ENCODE measurements at regions not wholly inside any gene's neighbourhood (a gene's known extent, or its start where the extent isn't known, plus 50 kb on each side); places are given as distances from the start of the nearest gene placed in this dataset.
"Not testable (repeated sequence)": the region's sequence is repeated elsewhere in the genome, so short reads cannot be mapped to it uniquely, and the experiment has no call there.

DNA sequence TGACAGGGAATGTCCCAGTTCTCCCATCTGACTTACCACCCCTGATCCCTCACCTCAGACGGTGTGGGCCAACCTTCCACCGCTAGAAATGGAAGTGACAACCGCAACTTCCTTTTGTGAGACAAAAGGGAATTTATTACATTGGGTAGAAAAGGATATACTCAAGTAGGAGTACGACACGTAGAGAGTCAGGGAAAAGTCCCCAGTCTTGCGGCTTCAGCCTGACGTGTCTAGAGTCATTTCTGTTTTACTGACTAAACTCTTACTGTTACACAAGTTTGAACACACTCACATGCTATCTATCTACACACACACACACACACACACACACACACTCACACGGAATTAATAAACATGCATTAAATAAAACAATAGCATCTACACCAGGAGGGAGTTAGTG is 178.9 kb downstream of the COPRS start:
- Histone ChIP-seq H3K36me3 (ENCODE audit: control insufficient read depth, insufficient read depth, low read length) (no peaks in the 10 kb centered on the region), H3K4me3 (ENCODE audit: low read length) (no peak overlapping the region), H3K27me3 (ENCODE audit: control insufficient read depth, insufficient read depth, low read length) (no peaks in the 10 kb centered on the region), H3K27ac (ENCODE audit: low read depth, low read length) (no peak overlapping the region), H3K4me1 (ENCODE audit: control insufficient read depth, insufficient read depth, low read length) (no peaks in the 10 kb centered on the region), H3K9ac (ENCODE audit: low read length) (no peak overlapping the region)

DNA sequence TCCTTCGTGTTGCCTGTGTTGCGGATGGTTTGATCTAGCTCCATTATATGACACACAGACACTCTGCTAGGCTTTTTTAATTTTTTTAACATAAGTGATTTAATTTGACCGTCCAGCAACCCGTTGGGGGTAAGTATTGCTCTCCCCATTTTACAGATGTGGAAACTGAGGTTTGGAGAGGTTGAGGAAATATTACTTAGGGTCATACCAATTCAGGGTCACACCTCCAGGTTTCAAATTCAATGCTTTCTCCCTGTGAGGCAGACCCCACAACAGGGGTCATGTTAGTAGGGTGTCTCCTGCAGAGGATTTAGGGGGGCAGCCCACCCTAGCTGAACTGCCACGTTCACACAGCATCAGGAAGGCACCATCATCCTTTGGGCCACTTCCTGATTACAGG is 179.4 kb downstream of the COPRS start:
- Histone ChIP-seq H3K27me3 (ENCODE audit: control insufficient read depth, insufficient read depth, low read length) (no peaks in the 10 kb centered on the region), H3K9ac (ENCODE audit: low read length) (no peak overlapping the region), H3K4me1 (ENCODE audit: control insufficient read depth, insufficient read depth, low read length) (no peaks in the 10 kb centered on the region), H3K4me3 (ENCODE audit: low read length) (no peak overlapping the region), H3K36me3 (ENCODE audit: control insufficient read depth, insufficient read depth, low read length) (no peaks in the 10 kb centered on the region), H3K27ac (ENCODE audit: low read depth, low read length) (no peak overlapping the region)

DNA sequence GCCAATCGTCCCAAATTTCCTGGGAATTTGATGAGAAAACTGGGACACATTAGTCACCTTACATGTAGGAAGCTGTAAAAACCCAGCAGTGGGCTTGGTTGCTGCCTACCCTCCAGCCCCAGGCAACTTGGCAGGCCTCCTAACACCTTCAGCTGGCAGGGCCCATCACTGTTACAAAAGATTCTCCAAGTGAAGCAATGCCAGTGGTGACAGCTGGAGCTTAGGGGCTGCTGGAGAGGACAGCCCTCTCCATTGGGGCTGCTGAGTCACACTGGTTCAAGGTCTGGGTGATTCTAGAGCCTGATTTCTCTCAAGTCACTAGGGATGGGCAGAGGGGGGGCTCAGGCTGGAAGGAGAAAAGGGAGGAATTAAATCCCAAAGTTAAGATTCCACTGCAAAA is 180.6 kb downstream of the COPRS start:
- Histone ChIP-seq H3K9ac (ENCODE audit: low read length) (no peak overlapping the region), H3K4me1 (ENCODE audit: control insufficient read depth, insufficient read depth, low read length) (no peaks in the 10 kb centered on the region), H3K4me3 (ENCODE audit: low read length) (no peak overlapping the region), H3K36me3 (ENCODE audit: control insufficient read depth, insufficient read depth, low read length) (no peaks in the 10 kb centered on the region), H3K27me3 (ENCODE audit: control insufficient read depth, insufficient read depth, low read length) (no peaks in the 10 kb centered on the region), H3K27ac (ENCODE audit: low read depth, low read length) (no peak overlapping the region)

DNA sequence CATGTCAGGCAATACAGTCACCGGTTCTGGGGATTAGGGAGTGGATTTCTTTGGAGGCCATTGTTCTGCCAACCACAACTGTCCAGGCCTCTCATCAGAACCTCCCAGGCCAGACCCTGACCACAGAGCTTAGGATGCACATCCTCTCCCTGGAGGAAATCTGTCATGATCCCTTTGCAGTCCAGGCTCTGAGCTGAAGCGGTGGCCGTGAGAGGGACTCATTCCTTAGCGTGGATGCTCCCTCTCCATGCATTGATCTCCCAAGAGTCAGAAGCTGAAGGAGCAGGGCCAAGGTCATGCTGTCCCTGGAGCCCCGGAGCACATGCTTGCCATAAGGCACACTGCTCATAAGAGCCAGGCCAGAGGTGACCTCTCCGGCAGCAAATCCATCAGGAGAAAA is 181.4 kb downstream of the COPRS start:
- no peaks in the 10 kb centered on the region for H3K27me3 ChIP-seq (ENCODE audit: control insufficient read depth, insufficient read depth, low read length)
- no peaks in the 10 kb centered on the region for H3K36me3 ChIP-seq (ENCODE audit: control insufficient read depth, insufficient read depth, low read length)
- H3K9ac ChIP-seq (ENCODE audit: low read length): no peak overlapping the region
- no peak overlapping the region for H3K4me3 ChIP-seq (ENCODE audit: low read length)
- no peak overlapping the region for H3K27ac ChIP-seq (ENCODE audit: low read depth, low read length)
- H3K4me1 ChIP-seq (ENCODE audit: control insufficient read depth, insufficient read depth, low read length): no peaks in the 10 kb centered on the region

DNA sequence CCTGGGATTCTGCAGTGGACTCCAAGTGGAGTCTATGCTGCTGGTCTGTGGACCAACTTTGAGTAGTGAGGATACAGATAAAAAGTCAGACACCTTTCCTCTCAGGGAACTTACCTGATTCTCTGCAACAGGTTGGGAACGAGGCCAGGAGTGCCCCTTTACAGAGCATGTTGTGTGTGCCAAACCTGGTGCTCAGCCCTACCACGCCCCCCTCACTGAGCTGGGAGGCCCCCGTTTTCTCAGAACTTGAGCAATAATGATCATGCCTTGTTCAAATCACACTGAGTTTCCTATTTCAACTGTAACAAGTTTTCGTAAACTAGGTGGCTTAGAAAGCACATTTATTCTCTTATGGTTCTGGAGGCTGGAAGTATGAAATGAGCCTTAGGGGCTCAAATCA is 182.0 kb downstream of the COPRS start:
- H3K9ac ChIP-seq (ENCODE audit: low read length): no peak overlapping the region
- no peak overlapping the region for H3K4me3 ChIP-seq (ENCODE audit: low read length)
- no peaks in the 10 kb centered on the region for H3K36me3 ChIP-seq (ENCODE audit: control insufficient read depth, insufficient read depth, low read length)
- H3K27ac ChIP-seq (ENCODE audit: low read depth, low read length): no peak overlapping the region
- H3K27me3 ChIP-seq (ENCODE audit: control insufficient read depth, insufficient read depth, low read length): no peaks in the 10 kb centered on the region
- no peaks in the 10 kb centered on the region for H3K4me1 ChIP-seq (ENCODE audit: control insufficient read depth, insufficient read depth, low read length)

DNA sequence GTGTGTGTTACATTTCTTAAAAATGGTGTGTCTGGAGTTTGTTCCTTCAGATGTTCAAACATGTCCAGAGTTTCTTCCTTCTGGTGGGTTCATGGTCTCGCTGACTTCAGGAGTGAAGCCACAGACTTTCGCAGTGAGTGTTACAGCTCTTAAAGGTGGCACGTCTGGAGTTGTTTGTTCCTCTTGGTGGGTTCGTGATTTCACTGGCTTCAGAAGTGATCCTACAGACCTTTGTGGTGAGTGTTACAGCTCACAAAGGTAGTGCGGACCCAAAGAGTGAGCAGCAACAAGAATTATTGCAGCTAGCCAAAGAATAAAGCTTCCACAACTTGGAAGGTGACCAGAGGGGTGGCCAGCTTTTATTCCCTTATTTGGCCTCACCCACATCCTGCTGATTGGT is 183.7 kb downstream of the COPRS start:
- H3K36me3 ChIP-seq (ENCODE audit: control insufficient read depth, insufficient read depth, low read length); H3K27me3 ChIP-seq (ENCODE audit: control insufficient read depth, insufficient read depth, low read length); H3K27ac ChIP-seq (ENCODE audit: low read depth, low read length); H3K9ac ChIP-seq (ENCODE audit: low read length); H3K4me1 ChIP-seq (ENCODE audit: control insufficient read depth, insufficient read depth, low read length); H3K4me3 ChIP-seq (ENCODE audit: low read length): not testable (repeated sequence)

DNA sequence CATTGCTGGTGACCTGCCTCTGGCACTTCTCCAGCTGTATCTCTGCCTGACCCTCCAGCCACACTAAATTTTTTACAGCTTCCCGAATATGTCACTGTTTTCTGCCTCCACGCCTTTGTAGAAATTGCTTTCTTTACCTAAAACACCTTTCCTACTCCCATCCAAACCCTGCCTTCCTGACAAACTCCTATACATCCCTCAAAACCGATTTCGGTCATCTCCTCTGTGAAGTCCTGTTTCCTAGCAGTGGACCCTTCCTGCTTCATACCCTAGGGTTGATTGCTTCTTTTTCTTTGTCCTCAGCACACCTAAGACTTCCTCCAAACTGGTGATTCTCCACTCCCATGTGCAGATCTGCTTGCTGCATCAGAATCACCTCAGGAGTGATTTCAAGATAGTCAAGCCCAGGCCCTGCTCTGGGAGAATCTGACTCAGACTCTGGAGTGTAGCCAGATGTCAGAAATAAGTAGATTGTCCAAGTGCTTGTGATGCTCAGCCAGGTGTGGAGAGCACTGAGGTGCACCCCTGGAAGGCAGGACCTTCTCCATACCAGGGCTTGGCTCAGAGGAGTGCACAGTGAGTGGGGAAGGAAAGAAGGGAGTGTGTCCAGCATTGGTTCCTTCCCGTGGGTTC is 184.2 kb downstream of the COPRS start:
- H3K4me3 ChIP-seq (ENCODE audit: low read length): no peak overlapping the region

DNA sequence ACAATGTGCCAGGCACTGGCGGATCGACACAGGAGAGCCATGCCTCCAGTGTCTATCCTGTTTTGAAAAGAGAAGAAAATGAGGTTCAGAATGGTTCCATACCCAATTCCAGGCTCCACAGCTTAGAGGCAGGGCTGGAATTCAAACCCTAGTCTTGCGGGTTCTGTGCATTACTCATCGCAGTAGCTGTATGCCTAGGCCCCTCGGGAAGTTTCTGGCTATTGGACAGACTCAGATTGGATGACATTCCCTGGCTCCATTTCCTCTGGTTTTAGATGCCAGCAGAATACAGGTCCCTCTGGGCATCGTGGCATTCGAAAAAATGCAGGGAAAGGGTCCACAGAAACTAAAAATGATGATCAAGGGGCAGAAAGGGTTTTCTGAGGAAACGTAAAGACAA is 184.7 kb downstream of the COPRS start:
- Histone ChIP-seq H3K4me3 (ENCODE audit: low read length) (no peak overlapping the region), H3K27me3 (ENCODE audit: control insufficient read depth, insufficient read depth, low read length) (no peaks in the 10 kb centered on the region), H3K36me3 (ENCODE audit: control insufficient read depth, insufficient read depth, low read length) (no peaks in the 10 kb centered on the region), H3K27ac (ENCODE audit: low read depth, low read length) (no peak overlapping the region), H3K4me1 (ENCODE audit: control insufficient read depth, insufficient read depth, low read length) (no peaks in the 10 kb centered on the region), H3K9ac (ENCODE audit: low read length) (no peak overlapping the region)

More for the DNA sequence above, 184.2 kb downstream of the COPRS start:
- Histone ChIP-seq H3K4me1 (ENCODE audit: control insufficient read depth, insufficient read depth, low read length) (no peaks in the 10 kb centered on the region), H3K36me3 (ENCODE audit: control insufficient read depth, insufficient read depth, low read length) (no peaks in the 10 kb centered on the region), H3K9ac (ENCODE audit: low read length) (no peak overlapping the region), H3K27ac (ENCODE audit: low read depth, low read length) (no peak overlapping the region), H3K27me3 (ENCODE audit: control insufficient read depth, insufficient read depth, low read length) (no peaks in the 10 kb centered on the region)

DNA sequence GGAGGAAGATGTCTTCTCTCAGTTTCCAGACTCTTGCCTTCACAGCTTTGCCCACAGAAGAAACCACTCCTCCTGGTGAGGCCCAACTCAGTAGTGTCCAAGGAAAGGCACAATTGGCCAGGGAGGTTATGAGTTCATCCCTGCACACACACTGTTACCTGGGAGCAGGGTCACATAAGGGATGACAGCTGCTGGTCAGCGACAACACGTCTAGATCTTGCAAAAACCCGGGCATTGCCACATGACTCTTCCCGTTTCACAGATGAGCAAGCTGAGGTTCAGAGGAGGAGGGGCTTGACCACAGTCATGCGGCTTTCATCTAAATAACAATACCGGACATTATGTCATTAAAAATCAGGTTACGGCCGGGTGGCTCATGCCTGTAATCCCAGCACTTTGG is 186.0 kb downstream of the COPRS start:
- H3K27me3 ChIP-seq (ENCODE audit: control insufficient read depth, insufficient read depth, low read length): no peaks in the 10 kb centered on the region
- H3K4me3 ChIP-seq (ENCODE audit: low read length): no peak overlapping the region
- no peaks in the 10 kb centered on the region for H3K36me3 ChIP-seq (ENCODE audit: control insufficient read depth, insufficient read depth, low read length)
- H3K9ac ChIP-seq (ENCODE audit: low read length): no peak overlapping the region
- H3K27ac ChIP-seq (ENCODE audit: low read depth, low read length): no peak overlapping the region
- H3K4me1 ChIP-seq (ENCODE audit: control insufficient read depth, insufficient read depth, low read length): no peaks in the 10 kb centered on the region

DNA sequence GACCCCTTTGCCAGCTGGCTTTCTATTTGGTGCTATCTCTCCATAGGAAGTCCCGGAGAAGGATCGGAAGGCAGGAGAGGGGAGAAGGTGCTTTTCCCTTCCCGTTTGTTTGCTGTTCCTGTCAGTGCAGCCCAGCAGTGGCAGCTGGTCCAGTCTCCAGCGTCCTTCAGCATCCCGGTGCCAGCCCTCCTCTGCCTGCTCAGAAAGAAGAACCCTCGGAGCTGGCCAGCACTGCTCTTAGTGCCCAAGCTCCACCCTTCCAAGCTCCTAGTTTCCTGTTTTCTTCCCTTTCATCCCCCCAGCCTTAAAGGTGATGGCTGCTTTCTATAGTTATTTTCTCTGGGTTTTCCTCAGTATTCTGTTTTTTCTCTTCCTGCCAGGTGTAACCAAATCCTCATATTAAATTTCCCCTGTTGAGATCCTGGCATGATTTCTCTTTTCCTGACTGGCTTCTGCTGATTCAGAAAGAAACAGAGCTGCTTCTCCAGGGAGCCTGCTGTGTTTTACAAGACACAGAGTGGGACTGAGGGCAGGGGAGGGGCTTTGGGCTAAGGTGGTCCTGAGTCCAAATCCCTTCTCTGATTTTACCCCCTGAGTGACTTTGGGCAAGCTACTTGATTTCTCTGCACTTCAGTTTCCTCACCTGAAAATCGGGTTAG is 186.8 kb downstream of the COPRS start:
- no peak overlapping the region for H3K9ac ChIP-seq (ENCODE audit: low read length)
- no peaks in the 10 kb centered on the region for H3K27me3 ChIP-seq (ENCODE audit: control insufficient read depth, insufficient read depth, low read length)
- no peaks in the 10 kb centered on the region for H3K4me1 ChIP-seq (ENCODE audit: control insufficient read depth, insufficient read depth, low read length)
- H3K4me3 ChIP-seq (ENCODE audit: low read length): no peak overlapping the region
- H3K27ac ChIP-seq (ENCODE audit: low read depth, low read length): no peak overlapping the region
- no peaks in the 10 kb centered on the region for H3K36me3 ChIP-seq (ENCODE audit: control insufficient read depth, insufficient read depth, low read length)

DNA sequence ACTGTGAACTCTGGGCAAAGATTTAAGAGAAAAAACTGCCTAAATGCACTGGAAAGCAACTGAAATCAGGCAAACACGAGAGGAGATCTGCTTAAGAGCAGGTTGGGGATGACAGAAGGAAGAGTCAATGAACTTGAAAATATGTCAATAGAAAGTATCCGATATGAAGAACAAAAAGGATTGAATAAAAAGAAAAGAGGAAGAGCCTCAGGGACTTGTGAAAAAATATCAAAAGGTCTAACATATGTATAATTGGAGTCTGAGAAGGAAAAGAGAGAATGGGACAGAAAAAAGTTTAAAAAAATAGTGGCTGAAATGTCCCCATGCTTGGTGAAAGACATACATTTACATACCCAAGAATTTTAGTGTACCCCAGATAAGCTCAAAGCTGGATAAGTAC is 195.5 kb downstream of the COPRS start:
- Histone ChIP-seq H3K4me1 (ENCODE audit: control insufficient read depth, insufficient read depth, low read length) (no peaks in the 10 kb centered on the region), H3K9ac (ENCODE audit: low read length) (no peak overlapping the region), H3K36me3 (ENCODE audit: control insufficient read depth, insufficient read depth, low read length) (no peaks in the 10 kb centered on the region), H3K27ac (ENCODE audit: low read depth, low read length) (no peak overlapping the region), H3K4me3 (ENCODE audit: low read length) (no peak overlapping the region), H3K27me3 (ENCODE audit: control insufficient read depth, insufficient read depth, low read length) (no peaks in the 10 kb centered on the region)

DNA sequence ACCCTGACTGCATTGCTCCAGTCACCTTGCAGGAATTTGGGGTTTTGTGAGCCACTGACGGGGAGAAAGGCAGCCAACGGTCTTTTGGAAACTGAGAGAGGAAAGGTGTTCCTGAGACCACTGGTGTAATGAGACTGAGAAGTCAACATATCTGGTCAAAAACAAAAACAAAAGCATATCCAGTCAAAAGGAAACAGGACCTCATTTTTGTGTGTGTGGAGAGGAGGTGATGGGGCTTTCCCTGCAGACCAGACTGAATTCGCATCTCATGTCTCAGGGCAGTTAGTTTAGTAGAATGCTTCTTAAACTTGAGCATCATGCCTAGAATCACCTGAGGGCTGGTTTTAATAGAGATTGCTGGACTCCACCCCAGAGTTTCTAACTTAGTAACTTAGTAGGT is 198.4 kb downstream of the COPRS start:
- H3K4me1 ChIP-seq (ENCODE audit: control insufficient read depth, insufficient read depth, low read length): no peaks in the 10 kb centered on the region

DNA sequence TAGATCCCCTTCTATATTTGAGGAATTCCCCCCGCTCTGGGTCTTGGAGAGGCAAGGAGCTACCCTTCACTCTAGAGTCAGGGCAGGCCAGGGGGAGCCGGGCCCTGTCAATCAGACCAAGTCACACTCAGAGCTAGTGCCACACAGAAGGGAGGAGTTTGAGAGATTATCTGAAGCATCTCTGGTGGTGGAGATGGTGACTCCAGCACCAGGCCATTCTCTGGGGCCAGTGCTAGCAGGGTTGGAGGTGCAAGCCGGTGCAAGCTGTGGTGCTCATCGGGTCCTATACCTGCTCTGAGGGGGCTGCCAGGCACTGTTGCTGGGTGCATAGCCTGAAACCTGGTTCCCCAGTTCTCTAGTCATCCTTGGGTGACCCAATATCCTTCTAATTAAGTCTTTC is 201.2 kb downstream of the COPRS start:
- Histone ChIP-seq H3K27ac (ENCODE audit: low read depth, low read length) (no peak overlapping the region), H3K27me3 (ENCODE audit: control insufficient read depth, insufficient read depth, low read length) (no peaks in the 10 kb centered on the region), H3K4me1 (ENCODE audit: control insufficient read depth, insufficient read depth, low read length) (no peaks in the 10 kb centered on the region), H3K36me3 (ENCODE audit: control insufficient read depth, insufficient read depth, low read length) (no peaks in the 10 kb centered on the region), H3K4me3 (ENCODE audit: low read length) (no peak overlapping the region), H3K9ac (ENCODE audit: low read length) (no peak overlapping the region)

More for the DNA sequence above, 198.4 kb downstream of the COPRS start:
- H3K27ac ChIP-seq (ENCODE audit: low read depth, low read length): no peak overlapping the region
- no peaks in the 10 kb centered on the region for H3K27me3 ChIP-seq (ENCODE audit: control insufficient read depth, insufficient read depth, low read length)
- H3K9ac ChIP-seq (ENCODE audit: low read length): no peak overlapping the region
- no peak overlapping the region for H3K4me3 ChIP-seq (ENCODE audit: low read length)
- no peaks in the 10 kb centered on the region for H3K36me3 ChIP-seq (ENCODE audit: control insufficient read depth, insufficient read depth, low read length)

Measured in rectal smooth muscle tissue (tissue), 1 donor.